Adrenal gland (tissue), 5 donors: ENCODE measurements at regions not wholly inside any gene's neighbourhood (a gene's known extent, or its start where the extent isn't known, plus 50 kb on each side); places are given as distances from the start of the nearest gene placed in this dataset.

Source experiments
- POLR2A ChIP-seq, 2 donors: fragments of 450-650 bp; IDR thresholded peaks; one replicate each; pipeline ENCODE4 v1.6.1; 2017; ENCODE audit warnings: antibody characterized with exemption in 2 of 2, mild to moderate bottlenecking in 2 of 2, moderate library complexity in 1 of 2
- TF ChIP-seq, protein P1 (sequence below), 6 experiments: fragments of 450-650 bp in 4 of 6; fragments of 200-600 bp in 2 of 6; sonication (generic) in 1 of 6; IDR thresholded peaks; 1 replicate in 5 of 6; 2 replicates in 1 of 6; pipeline versions ENCODE4 v1.5.1 to v1.8.0; 2016 to 2021; ENCODE audit warnings: antibody characterized with exemption in 6 of 6, mild to moderate bottlenecking in 2 of 6, moderate library complexity in 1 of 6
- donor health status: DM: no; HTN: no; CAD: no.

DNA sequence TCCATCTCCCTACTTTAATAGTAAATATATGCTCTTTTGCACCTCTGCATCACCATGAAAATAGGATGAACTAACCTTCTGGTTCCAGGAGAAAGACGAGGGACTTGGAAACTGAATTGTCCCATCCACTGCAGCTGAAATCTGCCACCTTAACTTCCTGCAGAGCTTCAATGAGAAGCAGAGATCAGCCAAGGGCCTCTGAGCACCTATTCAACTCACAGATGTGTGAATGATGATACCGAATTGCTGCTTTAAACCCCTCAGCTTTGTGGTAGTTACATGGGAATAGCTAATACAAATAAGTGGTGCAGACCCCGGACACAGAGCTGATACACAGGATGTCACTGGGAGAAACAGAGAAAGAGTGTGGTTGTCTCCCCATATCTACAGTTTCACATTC lies 616.8 kb downstream of the NCAM2 start:
- TF ChIP-seq, protein P1, sequence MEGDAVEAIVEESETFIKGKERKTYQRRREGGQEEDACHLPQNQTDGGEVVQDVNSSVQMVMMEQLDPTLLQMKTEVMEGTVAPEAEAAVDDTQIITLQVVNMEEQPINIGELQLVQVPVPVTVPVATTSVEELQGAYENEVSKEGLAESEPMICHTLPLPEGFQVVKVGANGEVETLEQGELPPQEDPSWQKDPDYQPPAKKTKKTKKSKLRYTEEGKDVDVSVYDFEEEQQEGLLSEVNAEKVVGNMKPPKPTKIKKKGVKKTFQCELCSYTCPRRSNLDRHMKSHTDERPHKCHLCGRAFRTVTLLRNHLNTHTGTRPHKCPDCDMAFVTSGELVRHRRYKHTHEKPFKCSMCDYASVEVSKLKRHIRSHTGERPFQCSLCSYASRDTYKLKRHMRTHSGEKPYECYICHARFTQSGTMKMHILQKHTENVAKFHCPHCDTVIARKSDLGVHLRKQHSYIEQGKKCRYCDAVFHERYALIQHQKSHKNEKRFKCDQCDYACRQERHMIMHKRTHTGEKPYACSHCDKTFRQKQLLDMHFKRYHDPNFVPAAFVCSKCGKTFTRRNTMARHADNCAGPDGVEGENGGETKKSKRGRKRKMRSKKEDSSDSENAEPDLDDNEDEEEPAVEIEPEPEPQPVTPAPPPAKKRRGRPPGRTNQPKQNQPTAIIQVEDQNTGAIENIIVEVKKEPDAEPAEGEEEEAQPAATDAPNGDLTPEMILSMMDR (IDR thresholded peaks at IDR 0.05), result no peak
- TF ChIP-seq POLR2A (IDR thresholded peaks at IDR 0.05), result no peak
